ENCODE measurements at regions not wholly inside any gene's neighbourhood (a gene's known extent, or its start where the extent isn't known, plus 50 kb on each side); places are given as distances from the start of the nearest gene placed in this dataset.
"Not testable (repeated sequence)": the region's sequence is repeated elsewhere in the genome, so short reads cannot be mapped to it uniquely, and the experiment has no call there.

- DNase-seq: no peak
These were observed 216.8 kb downstream of the FBXO8 start for GRCh38 chr4:174066611-174067205.

GRCh38 chr4:174062831-174063230 lies 220.6 kb downstream of the FBXO8 start:
- DNase-seq: no peak

- no peak for DNase-seq
These were observed 222.4 kb downstream of the FBXO8 start for GRCh38 chr4:174061026-174061425.

- no peak for DNase-seq
These were observed 224.6 kb downstream of the FBXO8 start for GRCh38 chr4:174058846-174059245.

- no peak for DNase-seq
These were observed 226.5 kb downstream of the FBXO8 start for GRCh38 chr4:174056959-174057358.

- DNase-seq: no peak
These were observed 228.1 kb downstream of the FBXO8 start for GRCh38 chr4:174055344-174055743.

- no peak for DNase-seq
These were observed 229.6 kb downstream of the FBXO8 start for GRCh38 chr4:174053895-174054294.

- no peak for DNase-seq
These were observed 236.1 kb downstream of the FBXO8 start for GRCh38 chr4:174047363-174047762.

GRCh38 chr4:174045829-174046228 lies 237.6 kb downstream of the FBXO8 start:
- not testable (repeated sequence) for DNase-seq

GRCh38 chr4:174045381-174045780 lies 238.1 kb downstream of the FBXO8 start:
- DNase-seq: no peak

GRCh38 chr4:174041555-174042105 lies 241.8 kb downstream of the FBXO8 start:
- DNase-seq: no peak

- no peak for DNase-seq
These were observed 243.2 kb downstream of the FBXO8 start for GRCh38 chr4:174040287-174040686.

GRCh38 chr4:174038481-174038880 lies 245.0 kb downstream of the FBXO8 start:
- no peak for DNase-seq

GRCh38 chr4:174037631-174038030 lies 245.8 kb downstream of the FBXO8 start:
- DNase-seq: no peak

- DNase-seq: no peak
These were observed 246.4 kb downstream of the FBXO8 start for GRCh38 chr4:174037049-174037448.

- DNase-seq: no peak
These were observed 246.9 kb downstream of the FBXO8 start for GRCh38 chr4:174036576-174036975.

GRCh38 chr4:174036111-174036510 lies 247.4 kb downstream of the FBXO8 start:
- no peak for DNase-seq

GRCh38 chr4:174023641-174024040 lies 259.8 kb downstream of the FBXO8 start:
- DNase-seq: no peak

- no peak for DNase-seq
These were observed 265.2 kb downstream of the FBXO8 start for GRCh38 chr4:174018236-174018635.

GRCh38 chr4:174016251-174016650 lies 267.2 kb downstream of the FBXO8 start:
- DNase-seq: no peak

- no peak for DNase-seq
These were observed 270.6 kb downstream of the FBXO8 start for GRCh38 chr4:174012886-174013259.

- DNase-seq: no peak
These were observed 271.2 kb downstream of the FBXO8 start for GRCh38 chr4:174012135-174012885.

GRCh38 chr4:174010547-174010946 lies 272.9 kb downstream of the FBXO8 start:
- no peak for DNase-seq

GRCh38 chr4:174009686-174010451 lies 273.6 kb downstream of the FBXO8 start:
- no peak for DNase-seq

Measured in CD4-positive, alpha-beta T cell treated with Interleukin-12 subunit alpha and Interleukin-12 subunit beta, for 1 hour (primary cell).